Smooth muscle cell (in vitro differentiated cells): ENCODE measurements at regions not wholly inside any gene's neighbourhood (a gene's known extent, or its start where the extent isn't known, plus 50 kb on each side); places are given as distances from the start of the nearest gene placed in this dataset.

Experiments
- DNase-seq: peaks from one replicate; lab custom pipeline; 2025; ENCODE audit not compliant: unreplicated experiment; lab: John Stamatoyannopoulos, UW
- H2AFZ ChIP-seq: fragments of 200-600 bp; sonication (generic); 2 replicates; pipeline ENCODE4 v1.6.0; 2016; ENCODE audit warnings: antibody characterized with exemption, low read depth, mild to moderate bottlenecking
- H3F3A ChIP-seq: fragments of 200-600 bp; sonication (generic); 2 replicates; pipeline ENCODE4 v1.6.0; 2017; ENCODE audit warnings: antibody characterized with exemption, low read depth
- H3K27ac ChIP-seq: fragments of 200-600 bp; sonication (generic); 2 replicates; pipeline ENCODE4 v1.5.1; 2016; ENCODE audit warnings: low read depth, mild to moderate bottlenecking
- H3K27me3 ChIP-seq: fragments of 200-600 bp; sonication (generic); 2 replicates; pipeline ENCODE4 v1.6.1; 2016; ENCODE audit warnings: low read depth, mild to moderate bottlenecking
- H3K36me3 ChIP-seq: fragments of 200-600 bp; sonication (generic); 2 replicates; pipeline ENCODE4 v1.5.1; 2016; ENCODE audit warnings: low read depth
- H3K4me1 ChIP-seq: fragments of 200-600 bp; sonication (generic); 2 replicates; pipeline ENCODE4 v1.5.1; 2016; ENCODE audit warnings: low read depth
- H3K4me2 ChIP-seq: fragments of 200-600 bp; sonication (generic); 2 replicates; pipeline ENCODE4 v1.6.0; 2016; ENCODE audit warnings: mild to moderate bottlenecking
- H3K4me3 ChIP-seq: fragments of 200-600 bp; sonication (generic); 2 replicates; pipeline ENCODE4 v1.5.1; 2016; ENCODE audit warnings: mild to moderate bottlenecking
- H3K79me2 ChIP-seq: fragments of 200-600 bp; sonication (generic); 2 replicates; pipeline ENCODE4 v1.6.0; 2016; ENCODE audit warnings: low read depth, mild to moderate bottlenecking
- H3K9ac ChIP-seq: fragments of 200-600 bp; sonication (generic); 2 replicates; pipeline ENCODE4 v1.6.0; 2016; ENCODE audit warnings: low read depth
- H3K9me3 ChIP-seq: fragments of 200-600 bp; sonication (generic); replicated peaks from 2 replicates; pipeline ENCODE4 v1.5.1; 2016; ENCODE audit warnings: low read depth
- H4K20me1 ChIP-seq: fragments of 200-600 bp; sonication (generic); 2 replicates; pipeline ENCODE4 v1.6.0; 2016; ENCODE audit warnings: low read depth
- WGBS: methylation state at CpG from one replicate; pipeline ENCODE4 v1.1.7; 2016; ENCODE audit warnings: low lambda C conversion rate; 5-methylcytosine and 5-hydroxymethylcytosine counted together
- TF ChIP-seq, protein P1 (sequence below): fragments of 200-600 bp; sonication (generic); IDR thresholded peaks from 2 replicates; pipeline ENCODE4 v1.5.1; 2017; ENCODE audit warnings: borderline replicate concordance, mild to moderate bottlenecking, antibody characterized with exemption; ENCODE audit not compliant: insufficient read depth, poor library complexity, severe bottlenecking

DNA sequence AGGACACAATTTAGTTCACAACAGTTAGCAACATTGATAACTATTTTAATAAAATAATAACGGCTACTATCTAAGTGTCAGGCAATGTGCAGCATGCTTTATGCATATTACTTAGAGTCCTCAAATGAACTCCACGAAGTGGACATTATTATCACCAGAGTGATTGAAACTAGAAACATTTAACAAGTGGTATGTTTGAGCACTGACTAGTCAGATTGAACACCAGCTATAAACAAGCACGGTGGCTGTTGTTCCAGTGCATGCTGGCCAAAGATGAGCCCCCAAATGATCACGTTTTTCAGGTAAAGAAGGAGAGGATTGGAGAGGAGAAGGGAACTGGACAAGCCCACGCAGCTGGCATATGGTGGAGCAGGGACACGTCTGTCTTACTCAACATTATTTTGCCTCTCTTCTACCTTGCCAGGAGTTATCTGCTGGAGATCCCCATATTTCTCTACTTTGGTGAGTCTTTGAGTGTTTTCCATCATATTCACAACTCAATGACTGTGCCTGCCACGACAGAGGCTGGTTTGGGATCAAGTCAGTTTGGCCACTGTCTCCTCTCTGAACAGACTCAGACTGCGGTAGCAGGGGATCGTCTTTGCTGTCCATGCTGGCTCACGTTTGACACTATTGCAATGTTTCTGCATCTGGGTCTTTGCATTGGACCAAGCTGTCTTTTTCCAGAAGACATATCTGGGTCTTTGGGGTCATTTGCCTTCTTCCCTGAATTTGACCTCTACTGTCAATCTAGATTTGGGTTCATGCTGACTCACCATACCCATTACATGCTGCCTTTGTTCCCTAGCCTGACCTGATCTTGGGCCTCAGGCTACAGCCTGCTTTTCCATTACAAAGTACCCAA, 66.0 kb upstream of the ACSL3 start:
- H3K4me1 ChIP-seq: peaks cover 12% of the 10 kb centered on the region
- H3K27me3 ChIP-seq: no peaks in the 10 kb centered on the region
- H3K9ac ChIP-seq: no peak overlapping the region
- H3K79me2 ChIP-seq: no peaks in the 10 kb centered on the region
- H3K9me3 ChIP-seq: no peaks in the 10 kb centered on the region
- DNase-seq: no peak
- H4K20me1 ChIP-seq: no peaks in the 10 kb centered on the region
- TF ChIP-seq, protein P1, sequence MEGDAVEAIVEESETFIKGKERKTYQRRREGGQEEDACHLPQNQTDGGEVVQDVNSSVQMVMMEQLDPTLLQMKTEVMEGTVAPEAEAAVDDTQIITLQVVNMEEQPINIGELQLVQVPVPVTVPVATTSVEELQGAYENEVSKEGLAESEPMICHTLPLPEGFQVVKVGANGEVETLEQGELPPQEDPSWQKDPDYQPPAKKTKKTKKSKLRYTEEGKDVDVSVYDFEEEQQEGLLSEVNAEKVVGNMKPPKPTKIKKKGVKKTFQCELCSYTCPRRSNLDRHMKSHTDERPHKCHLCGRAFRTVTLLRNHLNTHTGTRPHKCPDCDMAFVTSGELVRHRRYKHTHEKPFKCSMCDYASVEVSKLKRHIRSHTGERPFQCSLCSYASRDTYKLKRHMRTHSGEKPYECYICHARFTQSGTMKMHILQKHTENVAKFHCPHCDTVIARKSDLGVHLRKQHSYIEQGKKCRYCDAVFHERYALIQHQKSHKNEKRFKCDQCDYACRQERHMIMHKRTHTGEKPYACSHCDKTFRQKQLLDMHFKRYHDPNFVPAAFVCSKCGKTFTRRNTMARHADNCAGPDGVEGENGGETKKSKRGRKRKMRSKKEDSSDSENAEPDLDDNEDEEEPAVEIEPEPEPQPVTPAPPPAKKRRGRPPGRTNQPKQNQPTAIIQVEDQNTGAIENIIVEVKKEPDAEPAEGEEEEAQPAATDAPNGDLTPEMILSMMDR: no peak
- H3K4me3 ChIP-seq: no peak overlapping the region
- no peaks in the 10 kb centered on the region for H3F3A ChIP-seq
- no peak overlapping the region for H3K4me2 ChIP-seq
- no peak overlapping the region for H2AFZ ChIP-seq
- H3K27ac ChIP-seq: no peak overlapping the region
- H3K36me3 ChIP-seq: no peaks in the 10 kb centered on the region
- 80% methylated on average over 10 of the region's 10 CpGs for WGBS

- H3K9ac ChIP-seq: no peak overlapping the region
- TF ChIP-seq, protein P1: no peak
- no peak overlapping the region for H2AFZ ChIP-seq
- 96% methylated on average over 6 of the region's 6 CpGs for WGBS
- H3K4me1 ChIP-seq: peaks cover 12% of the 10 kb centered on the region
- DNase-seq: no peak
- no peaks in the 10 kb centered on the region for H3K79me2 ChIP-seq
- no peaks in the 10 kb centered on the region for H3F3A ChIP-seq
- H3K36me3 ChIP-seq: no peaks in the 10 kb centered on the region
- no peaks in the 10 kb centered on the region for H3K27me3 ChIP-seq
- no peaks in the 10 kb centered on the region for H4K20me1 ChIP-seq
- no peak overlapping the region for H3K27ac ChIP-seq
- H3K9me3 ChIP-seq: no peaks in the 10 kb centered on the region
- H3K4me3 ChIP-seq: no peak overlapping the region
- peak overlapping the region; percentile 13 for H3K4me2 ChIP-seq
These were observed 65.1 kb upstream of the ACSL3 start for GRCh38 chr2:222795450-222796357.

DNA sequence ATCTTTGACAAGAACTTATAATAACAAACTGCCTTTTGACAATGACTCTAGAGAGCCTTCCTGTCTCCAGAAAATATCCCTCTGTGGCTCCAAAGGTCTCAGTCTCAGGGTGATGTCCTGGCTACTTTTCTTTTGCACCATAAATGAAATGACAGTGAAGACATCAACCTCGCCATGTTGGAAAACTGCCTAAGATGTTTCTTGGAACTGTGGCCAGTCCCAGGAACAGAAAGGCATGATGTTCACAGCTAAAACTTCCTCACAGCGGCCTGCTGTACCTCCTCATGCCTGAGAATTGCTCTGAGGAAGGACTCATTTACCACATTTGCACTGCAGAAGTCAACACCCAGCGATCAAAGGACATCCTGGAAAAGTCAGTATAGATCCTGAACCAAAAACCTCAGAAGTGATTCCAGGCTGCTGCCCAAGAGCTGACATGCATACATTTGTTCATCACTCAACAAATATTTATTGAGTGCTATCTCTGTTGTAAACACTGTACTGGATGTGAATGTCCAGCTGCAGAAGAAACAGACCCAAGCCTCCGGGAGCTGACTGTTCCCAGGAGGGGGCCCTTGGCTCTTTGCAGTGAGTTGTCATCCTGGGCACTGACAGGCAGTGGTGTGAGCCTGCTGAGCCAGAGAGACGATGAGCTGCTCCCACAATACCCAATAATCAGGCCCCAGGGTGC, 64.3 kb upstream of the ACSL3 start:
- peak overlapping the region; percentile 49 for H2AFZ ChIP-seq

More for the DNA sequence above, 64.3 kb upstream of the ACSL3 start:
- H3K4me1 ChIP-seq: peaks cover 12% of the 10 kb centered on the region
- no peak overlapping the region for H3K9ac ChIP-seq
- 31% methylated on average over 5 of the region's 5 CpGs for WGBS
- TF ChIP-seq, protein P1: no peak
- no peaks in the 10 kb centered on the region for H3K79me2 ChIP-seq
- no peak overlapping the region for H3K27ac ChIP-seq
- H3K4me3 ChIP-seq: no peak overlapping the region
- no peaks in the 10 kb centered on the region for H3F3A ChIP-seq
- peak; percentile 6 for DNase-seq
- H3K36me3 ChIP-seq: no peaks in the 10 kb centered on the region
- H3K27me3 ChIP-seq: no peaks in the 10 kb centered on the region
- H4K20me1 ChIP-seq: no peaks in the 10 kb centered on the region
- no peaks in the 10 kb centered on the region for H3K9me3 ChIP-seq
- peak overlapping the region; percentile 13 for H3K4me2 ChIP-seq
